GM12891 (cell line): ENCODE measurements at regions not wholly inside any gene's neighbourhood (a gene's known extent, or its start where the extent isn't known, plus 50 kb on each side); places are given as distances from the start of the nearest gene placed in this dataset.

Source experiments
- POLR2A ChIP-seq: IDR thresholded peaks from 2 replicates; pipeline ENCODE4 v1.6.1; 2011; ENCODE audit warnings: low read depth, low read length, control low read depth
- POLR2AphosphoS5 ChIP-seq: IDR thresholded peaks from 2 replicates; pipeline ENCODE4 v1.6.1; 2011; ENCODE audit warnings: low read depth, low read length, control low read depth

- TF ChIP-seq POLR2A = no peak
- no peak for TF ChIP-seq POLR2AphosphoS5
These were observed 88.5 kb downstream of the TMEM200C start for GRCh38 chr18:5806860-5807259.
